LoVo (cell line): ENCODE measurements at regions not wholly inside any gene's neighbourhood (a gene's known extent, or its start where the extent isn't known, plus 50 kb on each side); places are given as distances from the start of the nearest gene placed in this dataset.

ENCODE experiments used
- DNase-seq: peaks from one replicate; pipeline ENCODE4 v3.0.0-alpha.2; 2016; ENCODE audit warnings: low spot score

DNA sequence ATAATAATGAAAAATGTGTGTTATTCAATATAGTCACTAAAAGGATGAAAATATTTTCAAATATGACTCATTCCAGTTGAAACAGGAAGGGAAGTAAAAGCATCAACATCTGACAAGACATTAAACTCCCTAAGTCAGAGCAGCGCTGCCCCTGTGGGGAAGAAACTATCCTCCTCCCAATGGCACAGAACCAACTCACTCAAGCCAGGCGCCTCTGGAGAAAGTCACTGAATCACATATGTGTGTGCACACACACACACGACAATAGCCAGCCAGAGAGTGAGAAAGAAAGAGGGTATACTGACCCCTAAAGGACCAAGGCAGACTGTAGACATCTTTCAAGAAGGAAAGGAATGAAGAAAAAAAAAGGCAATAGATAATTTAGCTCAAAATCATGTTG is 126.9 kb downstream of the SETD4 start:
- DNase-seq = no peak

DNA sequence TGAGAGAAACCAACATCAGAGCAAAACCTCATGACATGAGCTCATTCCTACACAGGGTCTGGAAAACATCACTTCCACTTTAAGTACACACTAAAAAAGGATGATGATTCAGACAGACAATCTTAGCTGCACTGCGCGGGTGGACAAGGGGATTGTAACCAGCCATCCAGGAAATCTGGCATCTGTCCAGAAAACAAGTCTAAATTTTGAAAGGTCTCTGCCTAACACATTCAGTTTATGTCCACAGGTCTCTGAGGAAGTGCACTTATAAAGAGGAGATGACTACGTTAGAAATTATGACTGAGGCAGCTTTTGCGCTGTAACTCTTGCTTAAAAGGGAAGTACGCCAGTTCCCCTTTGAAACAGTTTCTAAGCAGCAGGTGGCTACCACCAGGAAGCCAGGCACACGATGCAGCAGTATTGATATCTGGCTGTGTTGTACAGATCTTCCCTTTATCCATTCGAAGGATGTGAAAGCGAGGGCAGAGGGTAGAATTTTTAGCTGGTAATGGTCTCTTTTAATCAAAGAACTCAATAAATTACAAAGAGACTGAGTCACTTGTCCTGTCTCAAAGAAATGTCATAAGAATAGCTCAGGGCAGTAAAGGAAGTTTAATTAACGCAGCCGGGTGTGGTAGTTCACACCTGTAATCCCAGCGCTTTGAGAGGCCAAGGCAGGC is 128.0 kb downstream of the SETD4 start:
- DNase-seq = peak; percentile 36

- no peak for DNase-seq
These were observed 130.4 kb downstream of the SETD4 start for GRCh38 chr21:35929901-35930300.

- DNase-seq = no peak
These were observed 133.1 kb downstream of the SETD4 start for GRCh38 chr21:35927262-35927661.

GRCh38 chr21:35926003-35926740 is 134.2 kb downstream of the SETD4 start:
- no peak for DNase-seq

DNA sequence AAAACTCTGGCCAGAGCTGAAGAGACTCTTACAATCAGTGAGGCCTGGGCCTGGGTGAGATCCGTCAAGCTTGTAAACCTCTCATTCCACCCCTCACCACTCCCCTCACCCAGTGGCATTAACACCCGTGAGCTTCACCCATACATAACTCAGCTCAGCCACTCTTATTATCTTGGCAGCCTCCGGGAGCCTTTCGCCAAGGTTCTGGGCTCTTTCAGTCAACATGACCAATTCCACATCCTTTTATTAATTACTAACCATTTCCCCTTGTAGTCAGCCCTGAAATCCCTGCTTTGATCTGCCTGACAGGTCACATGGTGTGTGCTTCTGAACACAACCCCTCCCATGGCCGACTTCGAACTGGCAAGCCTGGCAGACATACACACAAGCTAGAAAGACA is 134.8 kb downstream of the SETD4 start:
- DNase-seq = no peak

DNA sequence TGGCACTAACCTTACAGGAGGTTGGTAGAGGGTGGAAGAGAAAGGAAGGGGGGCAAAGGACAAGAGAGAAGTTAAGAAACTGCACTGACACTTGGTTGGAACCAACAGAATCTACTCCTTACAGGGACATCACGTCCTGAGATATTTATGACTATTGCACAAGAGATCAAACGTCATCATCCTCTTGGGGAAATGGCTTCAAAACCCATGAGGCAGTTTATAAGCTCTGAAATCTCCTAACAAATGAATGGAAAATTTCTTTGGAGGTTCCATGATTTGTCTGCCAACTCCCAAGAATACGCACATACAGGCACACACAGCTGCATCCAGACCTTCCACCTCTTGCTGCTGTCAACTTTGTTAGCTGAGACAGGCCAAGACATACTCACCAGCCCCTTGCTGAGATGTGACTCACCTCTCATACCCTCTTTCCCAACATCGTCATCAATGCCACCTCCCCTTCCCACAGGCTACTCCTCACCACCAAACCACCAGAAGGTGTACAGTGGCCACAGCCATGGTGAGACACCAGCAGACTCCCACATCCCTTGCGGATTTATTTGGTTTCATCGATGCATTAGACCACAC is 135.5 kb downstream of the SETD4 start:
- peak; percentile 24 for DNase-seq

GRCh38 chr21:35923971-35924370 is 136.4 kb downstream of the SETD4 start:
- DNase-seq = no peak

GRCh38 chr21:35922618-35923017 is 137.7 kb downstream of the SETD4 start:
- DNase-seq = no peak

- DNase-seq = no peak
These were observed 138.9 kb downstream of the SETD4 start for GRCh38 chr21:35921471-35921870.

- DNase-seq = no peak
These were observed 139.9 kb downstream of the SETD4 start for GRCh38 chr21:35920436-35920835.

- no peak for DNase-seq
These were observed 145.3 kb downstream of the SETD4 start for GRCh38 chr21:35915030-35915429.

DNA sequence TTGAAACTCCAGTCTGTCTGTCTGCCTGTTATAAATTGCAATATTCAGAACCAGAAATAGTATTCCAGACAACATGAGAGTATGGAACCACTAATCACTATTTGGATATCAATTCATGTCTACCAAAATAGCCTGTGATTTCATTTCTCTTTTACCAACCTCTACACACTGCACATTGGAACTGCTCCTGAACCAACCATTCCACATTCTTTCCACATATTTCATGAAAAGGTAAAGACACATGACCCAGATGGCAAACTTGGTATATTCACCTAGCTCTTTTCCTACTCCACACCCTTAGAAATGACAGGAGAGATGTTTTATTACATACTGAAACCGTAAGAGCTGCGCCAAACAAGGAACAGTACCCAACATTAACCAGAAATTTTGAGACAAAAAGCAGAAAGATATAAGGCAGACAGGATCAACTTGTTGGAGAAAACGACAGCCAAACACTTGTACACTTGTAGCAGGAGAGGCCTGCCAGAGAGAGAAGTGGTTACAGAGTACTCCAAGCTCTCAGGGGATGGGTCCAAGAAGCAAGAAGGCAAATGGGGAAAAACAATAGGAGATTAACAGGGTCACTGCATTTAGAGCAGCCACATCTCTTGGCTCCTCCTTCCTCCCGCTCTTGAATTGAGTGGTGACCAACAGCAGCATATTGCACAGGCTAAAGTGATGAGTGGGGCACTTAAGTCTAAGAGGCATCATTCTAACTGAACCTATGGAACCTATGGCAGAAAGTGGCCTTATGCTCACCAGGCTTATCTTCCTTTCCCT is 148.7 kb downstream of the SETD4 start:
- DNase-seq = no peak

DNA sequence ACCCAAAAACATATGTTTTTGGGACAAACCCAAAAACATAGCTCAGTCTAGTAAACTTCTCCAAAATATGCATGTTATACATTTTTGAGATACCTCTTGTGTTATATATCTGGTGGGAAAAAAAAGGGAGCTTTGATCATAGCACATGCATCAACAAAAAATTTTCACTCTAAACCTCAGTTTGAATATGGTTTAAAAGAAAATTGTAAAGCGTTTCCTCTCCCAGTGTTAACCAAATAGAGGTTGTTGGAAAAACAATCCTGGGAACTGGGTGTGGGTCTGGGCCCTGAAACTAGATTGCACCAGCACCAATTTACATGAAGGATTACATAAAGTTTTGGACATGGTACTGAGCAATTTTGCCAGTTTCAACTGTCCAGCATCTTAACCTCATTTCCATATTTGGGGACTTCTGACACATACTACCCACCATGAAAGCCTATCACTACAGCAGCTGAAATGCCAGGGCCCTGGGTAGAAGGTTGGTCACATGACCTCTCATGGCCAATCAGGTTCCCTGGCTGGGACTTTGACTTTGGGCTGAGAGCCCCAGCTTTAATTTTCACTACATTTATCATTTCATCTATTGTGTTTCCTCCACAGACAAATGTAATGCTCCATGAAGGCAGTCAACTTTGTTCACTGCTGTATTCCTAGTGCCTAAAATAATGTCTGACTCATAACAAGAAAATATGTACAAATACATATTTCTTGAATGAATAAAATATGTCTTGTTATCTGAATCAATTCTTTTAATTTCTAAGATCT is 150.7 kb downstream of the SETD4 start:
- no peak for DNase-seq

DNA sequence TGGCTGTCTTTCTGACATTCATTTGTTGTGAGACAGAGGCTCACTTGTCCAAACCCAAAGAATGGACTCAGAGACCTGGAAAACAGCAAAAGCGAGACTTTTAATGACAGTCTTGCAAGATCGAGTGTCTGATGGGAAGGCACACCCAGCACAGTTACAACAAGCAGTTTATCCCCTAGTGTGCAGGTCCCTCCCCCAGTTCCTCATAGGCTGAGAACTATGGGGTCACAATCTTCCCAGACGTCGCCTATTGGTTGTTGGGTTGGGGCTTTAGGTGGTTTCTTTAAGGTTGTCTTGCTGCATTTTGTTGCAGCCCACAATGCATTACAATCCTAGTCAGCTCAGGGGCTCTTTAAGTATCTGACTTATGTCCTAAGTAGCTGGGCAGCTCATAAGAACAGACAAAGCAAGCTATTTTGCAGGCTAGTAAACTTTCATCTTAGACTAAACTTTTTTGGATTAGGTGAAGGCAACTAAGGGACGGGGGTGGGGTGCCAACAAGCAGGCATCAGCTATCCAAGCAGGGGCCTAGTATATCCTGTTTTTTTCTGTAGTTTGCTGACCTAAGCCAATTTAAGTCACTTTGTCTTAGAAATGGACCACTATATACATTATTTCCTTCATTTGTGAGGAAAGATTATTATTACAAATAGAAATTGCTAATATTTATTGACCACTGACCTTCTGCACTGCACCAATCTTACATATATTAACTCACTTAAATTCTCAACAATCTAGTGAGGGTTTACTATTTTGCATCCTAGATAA is 151.8 kb downstream of the SETD4 start:
- DNase-seq = no peak

DNA sequence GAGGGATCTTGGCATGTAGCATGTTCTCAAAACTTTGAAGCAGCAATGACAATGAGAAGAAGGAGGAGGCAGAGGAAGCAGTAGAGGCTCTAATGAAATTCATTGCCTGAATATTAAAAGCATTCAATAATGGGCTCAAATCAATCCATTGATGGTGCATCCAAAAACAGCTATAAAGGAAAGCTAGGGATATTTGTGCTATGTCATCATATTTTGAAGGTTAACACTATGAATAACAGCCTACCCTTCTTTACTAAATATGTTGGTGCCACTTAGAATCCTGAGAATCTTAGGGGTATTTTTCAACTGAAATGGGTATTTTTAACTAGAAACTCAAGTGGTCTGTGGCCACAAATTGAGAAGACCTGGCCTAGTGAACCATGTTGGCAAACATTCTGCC is 153.7 kb downstream of the SETD4 start:
- DNase-seq = no peak

DNA sequence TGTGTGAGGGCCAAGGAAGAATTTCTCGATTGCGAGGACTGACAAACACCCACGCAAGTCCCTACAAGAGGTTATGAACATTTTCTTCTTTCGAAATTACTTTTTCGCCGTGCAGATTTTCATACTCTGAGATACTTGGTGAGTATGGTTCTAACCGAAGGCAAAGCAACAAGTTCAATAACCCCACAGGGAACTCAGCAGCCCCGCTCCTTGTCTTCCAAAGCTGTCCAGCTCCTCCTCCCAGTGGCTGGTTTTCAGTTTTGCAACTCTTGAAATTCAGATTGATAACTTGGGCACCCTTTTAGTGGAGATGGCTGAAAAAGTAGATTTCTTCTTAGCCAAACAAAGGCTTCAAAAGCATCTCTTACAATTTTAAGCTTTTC is 154.4 kb downstream of the SETD4 start:
- no peak for DNase-seq

- DNase-seq = no peak
These were observed 155.0 kb downstream of the SETD4 start for GRCh38 chr21:35905096-35905962.

DNA sequence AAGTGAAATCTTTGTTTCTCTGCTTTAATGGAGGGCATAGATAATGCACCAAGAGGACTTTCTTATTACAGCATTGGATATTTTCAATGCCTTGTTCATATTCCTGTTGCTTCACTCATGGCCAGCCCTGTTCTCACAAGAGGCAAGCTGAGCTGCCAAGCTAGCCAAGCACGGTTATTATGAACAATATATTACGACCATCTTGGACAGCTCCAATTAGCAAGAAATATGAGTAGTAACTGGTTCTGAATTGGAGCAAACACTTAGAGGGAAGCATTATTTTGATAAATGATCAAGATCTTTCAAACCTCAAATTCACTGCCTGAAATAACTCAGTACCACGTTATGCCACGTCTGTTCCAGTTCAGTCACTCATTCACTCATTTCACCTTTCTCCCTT is 159.8 kb downstream of the SETD4 start:
- DNase-seq = no peak

GRCh38 chr21:35896060-35896459 is 164.3 kb downstream of the SETD4 start:
- DNase-seq = no peak
